ENCODE measurements at regions not wholly inside any gene's neighbourhood (a gene's known extent, or its start where the extent isn't known, plus 50 kb on each side); places are given as distances from the start of the nearest gene placed in this dataset.
A peak's percentile ranks its signal among the peaks of the same experiment; 100 is the strongest.

GRCh38 chr3:557972-558371 lies 361.4 kb downstream of the CHL1 start (continued):
- TF ChIP-seq ATF3 (IDR thresholded peaks at IDR 0.05; ENCODE audit: borderline replicate concordance, extremely low read depth, low read depth, low read length): no peak
- no peak for TF ChIP-seq RAD51 (IDR thresholded peaks at IDR 0.05)
- TF ChIP-seq, protein P1, sequence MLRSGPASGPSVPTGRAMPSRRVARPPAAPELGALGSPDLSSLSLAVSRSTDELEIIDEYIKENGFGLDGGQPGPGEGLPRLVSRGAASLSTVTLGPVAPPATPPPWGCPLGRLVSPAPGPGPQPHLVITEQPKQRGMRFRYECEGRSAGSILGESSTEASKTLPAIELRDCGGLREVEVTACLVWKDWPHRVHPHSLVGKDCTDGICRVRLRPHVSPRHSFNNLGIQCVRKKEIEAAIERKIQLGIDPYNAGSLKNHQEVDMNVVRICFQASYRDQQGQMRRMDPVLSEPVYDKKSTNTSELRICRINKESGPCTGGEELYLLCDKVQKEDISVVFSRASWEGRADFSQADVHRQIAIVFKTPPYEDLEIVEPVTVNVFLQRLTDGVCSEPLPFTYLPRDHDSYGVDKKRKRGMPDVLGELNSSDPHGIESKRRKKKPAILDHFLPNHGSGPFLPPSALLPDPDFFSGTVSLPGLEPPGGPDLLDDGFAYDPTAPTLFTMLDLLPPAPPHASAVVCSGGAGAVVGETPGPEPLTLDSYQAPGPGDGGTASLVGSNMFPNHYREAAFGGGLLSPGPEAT (IDR thresholded peaks at IDR 0.05; ENCODE audit: low read depth): peak; percentile 39; the same call in 1 of the 2 replicates

- Histone ChIP-seq H3K36me3 (ENCODE audit: control insufficient read depth in 2 of 2, insufficient read depth in 2 of 2, low read length in 1 of 2) (no peaks in the 10 kb centered on the region), H3K4me1 (ENCODE audit: control insufficient read depth, insufficient read depth, low read length) (no peaks in the 10 kb centered on the region), H4K20me1 (ENCODE audit: control insufficient read depth, insufficient read depth) (no peaks in the 10 kb centered on the region), H3K79me2 (ENCODE audit: control insufficient read depth, insufficient read depth, low read length) (no peaks in the 10 kb centered on the region), H3K4me3 (no peak overlapping the region), H2AFZ (ENCODE audit: control insufficient read depth, low read depth, low read length) (no peak overlapping the region), H3K27me3 (replicated peaks in 1 of 2; ENCODE audit: control insufficient read depth in 2 of 2, insufficient read depth in 2 of 2, low read length in 1 of 2) (no peaks in the 10 kb centered on the region), H3K27ac (ENCODE audit: control insufficient read depth, insufficient read depth) (no peak overlapping the region), H3K9me3 (replicated peaks; ENCODE audit: control insufficient read depth, insufficient read depth, low read length) (no peaks in the 10 kb centered on the region), H3K9ac (ENCODE audit: control insufficient read depth, insufficient read depth, low read length) (no peak overlapping the region), H3K4me2 (ENCODE audit: control insufficient read depth, insufficient read depth) (no peak overlapping the region)
- DNase-seq (ENCODE audit: low read depth, low spot score) (no peak), FAIRE-seq (no peak), ATAC-seq (no peak)
- intact Hi-C loops (cut with micrococcal nuclease; ENCODE audit: unreplicated experiment) (no loop called here), in situ Hi-C loops (cut with MboI) (no loop called here)
- ChIA-PET RAD21 (ENCODE audit: unreplicated experiment) (no interaction called here), POLR2A (interaction anchor here (0.8 kb wide), 1 partner anchor 737 kb away, joined by 3 read pairs; no protein-coding TSS in a partner anchor), CTCF (interaction anchor here (1.1 kb wide), 1 partner anchor 135 kb away, joined by 3 read pairs; no protein-coding TSS in a partner anchor), SMC1A (ENCODE audit: uncharacterized antibody, unreplicated experiment) (interaction anchor here (0.6 kb wide), 1 partner anchor 179 kb away, joined by 4 read pairs; no protein-coding TSS in a partner anchor)
- BruUV-seq (replicated peaks): no TSS peak
- TF ChIP-seq, protein P2, sequence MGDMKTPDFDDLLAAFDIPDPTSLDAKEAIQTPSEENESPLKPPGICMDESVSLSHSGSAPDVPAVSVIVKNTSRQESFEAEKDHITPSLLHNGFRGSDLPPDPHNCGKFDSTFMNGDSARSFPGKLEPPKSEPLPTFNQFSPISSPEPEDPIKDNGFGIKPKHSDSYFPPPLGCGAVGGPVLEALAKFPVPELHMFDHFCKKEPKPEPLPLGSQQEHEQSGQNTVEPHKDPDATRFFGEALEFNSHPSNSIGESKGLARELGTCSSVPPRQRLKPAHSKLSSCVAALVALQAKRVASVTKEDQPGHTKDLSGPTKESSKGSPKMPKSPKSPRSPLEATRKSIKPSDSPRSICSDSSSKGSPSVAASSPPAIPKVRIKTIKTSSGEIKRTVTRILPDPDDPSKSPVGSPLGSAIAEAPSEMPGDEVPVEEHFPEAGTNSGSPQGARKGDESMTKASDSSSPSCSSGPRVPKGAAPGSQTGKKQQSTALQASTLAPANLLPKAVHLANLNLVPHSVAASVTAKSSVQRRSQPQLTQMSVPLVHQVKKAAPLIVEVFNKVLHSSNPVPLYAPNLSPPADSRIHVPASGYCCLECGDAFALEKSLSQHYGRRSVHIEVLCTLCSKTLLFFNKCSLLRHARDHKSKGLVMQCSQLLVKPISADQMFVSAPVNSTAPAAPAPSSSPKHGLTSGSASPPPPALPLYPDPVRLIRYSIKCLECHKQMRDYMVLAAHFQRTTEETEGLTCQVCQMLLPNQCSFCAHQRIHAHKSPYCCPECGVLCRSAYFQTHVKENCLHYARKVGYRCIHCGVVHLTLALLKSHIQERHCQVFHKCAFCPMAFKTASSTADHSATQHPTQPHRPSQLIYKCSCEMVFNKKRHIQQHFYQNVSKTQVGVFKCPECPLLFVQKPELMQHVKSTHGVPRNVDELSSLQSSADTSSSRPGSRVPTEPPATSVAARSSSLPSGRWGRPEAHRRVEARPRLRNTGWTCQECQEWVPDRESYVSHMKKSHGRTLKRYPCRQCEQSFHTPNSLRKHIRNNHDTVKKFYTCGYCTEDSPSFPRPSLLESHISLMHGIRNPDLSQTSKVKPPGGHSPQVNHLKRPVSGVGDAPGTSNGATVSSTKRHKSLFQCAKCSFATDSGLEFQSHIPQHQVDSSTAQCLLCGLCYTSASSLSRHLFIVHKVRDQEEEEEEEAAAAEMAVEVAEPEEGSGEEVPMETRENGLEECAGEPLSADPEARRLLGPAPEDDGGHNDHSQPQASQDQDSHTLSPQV (IDR thresholded peaks at IDR 0.05): no peak
- TF ChIP-seq SREBF1 (IDR thresholded peaks at IDR 0.05; ENCODE audit: low read length): no peak
- no peak for TF ChIP-seq PAX8 (IDR thresholded peaks at IDR 0.05)
- no peak for TF ChIP-seq FOS (IDR thresholded peaks at IDR 0.05; ENCODE audit: borderline replicate concordance, extremely low read depth, insufficient read length)
- no peak for TF ChIP-seq EGR1 (IDR thresholded peaks at IDR 0.05; ENCODE audit: borderline replicate concordance in 1 of 2, low read depth in 2 of 2, low read length in 2 of 2)
- TF ChIP-seq LARP7 (IDR thresholded peaks at IDR 0.05): no peak
- no peak for TF ChIP-seq ZNF274 (IDR thresholded peaks at IDR 0.05; ENCODE audit: insufficient read depth, insufficient read length)
- WGBS (ENCODE audit: insufficient coverage, insufficient replicate concordance, low lambda C conversion rate, missing lambda C conversion rate): 41% methylated on average over 5 of the region's 5 CpGs
Measured at GRCh38 chr3:567488-568185, 371.1 kb downstream of the CHL1 start.

Data from GM12878 (cell line).